Activated naive CD8-positive, alpha-beta T cell treated with anti-CD3 and anti-CD28 coated beads for 36 hours (primary cell): ENCODE measurements at regions not wholly inside any gene's neighbourhood (a gene's known extent, or its start where the extent isn't known, plus 50 kb on each side); places are given as distances from the start of the nearest gene placed in this dataset.

Experiments used
- DNase-seq: peaks from one replicate; pipeline ENCODE4 v3.0.0; 2021
- H3K27ac Mint-ChIP-seq: one replicate; pipeline ENCODE4 v1.8.0; 2022; ENCODE audit warnings: mild to moderate bottlenecking, moderate library complexity, mixed read lengths
- H3K27me3 Mint-ChIP-seq: one replicate; pipeline ENCODE4 v1.8.0; 2022; ENCODE audit warnings: mild to moderate bottlenecking, mixed read lengths
- H3K36me3 Mint-ChIP-seq: one replicate; pipeline ENCODE4 v1.8.0; 2021; ENCODE audit warnings: mild to moderate bottlenecking, mixed read lengths
- H3K4me1 Mint-ChIP-seq: one replicate; pipeline ENCODE4 v1.8.0; 2021; ENCODE audit warnings: mixed read lengths
- H3K4me3 Mint-ChIP-seq: one replicate; pipeline ENCODE4 v1.8.0; 2022; ENCODE audit warnings: mild to moderate bottlenecking, moderate library complexity, mixed read lengths
- H3K9me3 Mint-ChIP-seq: one replicate; pipeline ENCODE4 v1.8.0; 2022; ENCODE audit warnings: mixed read lengths

DNA sequence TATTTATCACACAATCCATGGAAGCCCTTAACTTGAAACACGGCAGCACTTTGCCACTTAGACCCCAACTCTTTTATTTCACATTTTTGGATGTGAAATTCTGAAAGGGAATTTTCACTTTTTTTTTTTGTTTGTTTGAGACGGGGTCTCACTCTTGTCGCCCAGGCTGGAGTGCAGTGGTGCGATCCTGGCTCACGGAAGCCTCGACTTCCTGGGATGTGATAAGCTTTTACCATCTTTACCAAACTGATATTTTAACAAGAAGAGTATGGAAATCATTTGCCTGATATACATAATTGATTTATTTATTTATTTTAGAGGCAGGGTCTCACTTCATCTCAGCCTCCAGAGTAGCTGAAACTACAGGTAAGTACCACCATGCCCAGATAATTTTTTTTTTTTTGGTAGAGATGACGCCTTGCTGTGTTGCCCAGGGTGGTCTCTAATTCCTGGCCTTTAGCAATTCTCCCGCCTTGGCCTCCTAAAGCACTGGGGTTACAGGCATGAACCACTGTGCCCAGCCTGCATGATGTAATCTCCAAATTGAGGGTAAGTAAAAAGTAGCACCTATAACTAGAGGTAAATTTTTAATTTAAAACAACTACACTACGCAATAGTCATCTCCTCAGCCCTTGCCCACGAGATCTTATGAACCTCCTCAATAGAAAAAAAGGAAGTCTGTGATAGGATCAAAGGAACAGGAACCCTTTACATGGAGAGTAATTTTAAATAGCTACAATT is 180.7 kb upstream of the KLF14 start:
- Mint-ChIP-seq H3K27me3 (peaks cover 4% of the 10 kb centered on the region), H3K9me3 (no peaks in the 10 kb centered on the region)

DNA sequence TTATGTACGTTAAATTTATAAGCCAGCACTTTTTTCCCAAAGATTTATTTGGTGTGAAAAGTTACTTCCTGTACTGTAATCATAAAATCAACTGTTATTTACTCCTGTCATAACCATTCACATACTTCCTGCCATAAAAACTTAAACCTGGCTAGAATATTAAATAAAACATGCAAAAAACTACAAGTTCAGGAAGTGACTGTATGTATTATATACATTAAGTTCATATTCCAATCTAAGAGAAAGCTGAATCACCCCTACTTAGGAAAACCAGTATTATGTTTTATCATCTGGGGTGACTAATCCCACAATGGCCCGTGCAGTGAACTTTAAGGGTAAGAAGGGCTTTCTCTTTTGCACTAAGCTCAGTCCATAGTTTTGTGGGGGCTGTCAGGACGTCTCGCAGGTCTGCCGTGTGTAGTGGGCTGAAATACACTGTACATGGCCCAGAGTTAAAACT is 183.7 kb upstream of the KLF14 start:
- Mint-ChIP-seq H3K4me3 (peak overlapping the region; percentile 6), H3K9me3 (no peaks in the 10 kb centered on the region), H3K4me1 (peaks cover 93% of the 10 kb centered on the region), H3K27me3 (peaks cover 4% of the 10 kb centered on the region), H3K27ac (peak overlapping the region; percentile 72), H3K36me3 (peaks cover 64% of the 10 kb centered on the region)
- DNase-seq, result no peak

More for the DNA sequence above, 180.7 kb upstream of the KLF14 start:
- DNase-seq, result no peak
- peak overlapping the region; percentile 87 for H3K4me3 Mint-ChIP-seq
- peaks cover 95% of the 10 kb centered on the region for H3K4me1 Mint-ChIP-seq
- peak overlapping the region; percentile 94 for H3K27ac Mint-ChIP-seq
- H3K36me3 Mint-ChIP-seq, result peaks cover 80% of the 10 kb centered on the region

DNA sequence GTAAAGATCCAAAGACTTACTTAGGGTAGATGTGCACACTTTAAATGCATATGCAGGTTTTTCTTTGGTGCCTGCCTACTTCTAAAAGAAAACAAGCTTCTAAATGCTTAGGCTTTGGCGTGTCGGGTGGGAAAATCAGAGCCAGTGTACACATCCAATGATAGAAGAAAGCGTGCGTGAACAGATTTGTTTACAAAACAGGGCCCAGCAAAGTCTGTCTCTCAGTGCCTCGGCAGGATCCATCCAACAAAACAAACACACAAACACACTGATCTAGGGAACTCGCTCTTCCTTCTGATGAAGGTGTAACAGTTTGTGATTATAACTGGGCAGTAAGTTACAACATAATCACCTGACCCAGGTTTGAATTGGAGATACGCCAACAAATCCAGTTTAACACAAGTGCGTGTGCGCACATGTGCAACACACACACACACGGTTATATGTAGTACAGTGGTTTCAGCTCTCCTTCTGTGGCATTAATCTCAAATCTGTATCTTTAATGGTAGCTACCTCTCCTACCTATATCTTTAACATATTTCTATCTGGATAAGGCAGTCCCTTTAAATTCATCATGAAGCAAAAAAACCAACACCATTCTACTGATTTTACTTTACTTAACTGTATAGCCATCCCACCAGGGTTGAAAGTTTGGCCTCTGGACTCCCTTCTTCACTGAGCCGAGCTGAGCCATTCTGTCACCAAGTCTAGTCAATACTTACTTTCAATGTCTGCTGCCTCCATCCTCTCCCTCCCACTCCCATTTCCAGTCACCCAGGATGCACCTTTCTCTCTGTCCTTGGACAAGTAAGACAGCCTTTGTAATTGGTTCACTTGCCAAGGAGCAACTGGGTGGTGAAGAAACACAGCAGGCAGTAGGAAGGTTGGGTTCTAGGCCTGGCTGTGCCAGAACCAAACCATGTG is 184.4 kb upstream of the KLF14 start:
- peaks cover 95% of the 10 kb centered on the region for H3K4me1 Mint-ChIP-seq
- peaks cover 66% of the 10 kb centered on the region for H3K36me3 Mint-ChIP-seq
- H3K9me3 Mint-ChIP-seq, result no peaks in the 10 kb centered on the region
- DNase-seq, result no peak
- H3K27ac Mint-ChIP-seq, result peak overlapping the region; percentile 72
- peaks cover under 1% of the 10 kb centered on the region for H3K27me3 Mint-ChIP-seq
- peak overlapping the region; percentile 6 for H3K4me3 Mint-ChIP-seq

DNA sequence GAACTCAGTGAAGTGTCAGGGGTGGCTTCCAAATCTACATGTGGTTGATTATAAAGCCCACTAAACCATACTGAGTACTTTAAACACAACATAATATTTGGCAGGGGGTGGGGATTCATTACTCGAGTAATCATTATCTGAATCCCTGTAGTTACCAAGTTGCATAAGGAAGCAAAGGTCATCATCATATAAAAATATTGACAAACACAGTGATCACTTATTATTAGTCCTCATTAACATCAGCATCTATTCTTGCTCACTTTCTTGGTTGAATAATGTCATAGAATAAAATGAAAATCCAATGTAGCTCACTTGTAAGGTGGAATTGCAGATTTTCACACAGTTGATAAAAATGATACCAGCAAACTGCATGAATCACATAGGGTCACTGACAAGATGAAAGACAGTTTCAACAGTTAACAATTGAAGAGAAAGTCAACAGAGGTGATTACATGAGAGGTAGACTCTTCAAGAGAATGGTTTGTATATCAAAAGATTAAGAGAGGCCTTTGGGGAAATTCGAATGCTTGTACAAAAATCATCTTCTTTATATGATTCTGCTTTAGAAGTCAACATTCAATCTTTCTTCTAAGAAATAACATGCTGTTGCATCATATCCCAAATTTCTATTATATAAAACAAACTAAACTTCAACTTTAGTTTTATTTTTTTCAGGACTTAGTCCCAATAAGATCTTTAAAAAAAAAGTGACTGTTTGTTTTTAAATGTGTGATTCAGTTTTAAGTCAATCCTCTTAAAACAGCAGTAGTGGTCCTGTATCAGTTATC is 185.5 kb upstream of the KLF14 start:
- no peaks in the 10 kb centered on the region for H3K9me3 Mint-ChIP-seq
- H3K27ac Mint-ChIP-seq, result peak overlapping the region; percentile 69
- no peak for DNase-seq
- peaks cover 90% of the 10 kb centered on the region for H3K4me1 Mint-ChIP-seq
- H3K4me3 Mint-ChIP-seq, result no peak overlapping the region
- H3K36me3 Mint-ChIP-seq, result peaks cover 62% of the 10 kb centered on the region
- no peaks in the 10 kb centered on the region for H3K27me3 Mint-ChIP-seq

DNA sequence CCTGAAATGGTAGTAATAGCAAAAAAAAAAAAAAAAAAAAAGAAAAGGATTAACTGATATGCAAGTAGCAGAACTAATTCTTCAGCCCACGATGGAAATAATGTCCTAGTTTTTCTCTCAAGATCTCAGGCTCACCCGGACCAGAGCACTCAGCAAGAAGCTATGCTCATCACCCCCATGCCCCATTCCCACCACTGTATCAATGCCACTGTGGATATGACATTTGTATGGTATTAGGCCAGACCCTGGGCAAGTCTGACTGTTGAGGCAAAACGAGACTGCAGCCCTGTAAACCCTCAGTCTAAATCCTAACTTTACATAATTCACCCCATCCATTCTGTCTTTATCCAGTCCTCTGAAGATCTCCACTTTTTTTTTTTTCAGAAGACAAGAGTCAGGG is 186.1 kb upstream of the KLF14 start:
- Mint-ChIP-seq H3K4me3 (no peak overlapping the region), H3K27me3 (no peaks in the 10 kb centered on the region), H3K27ac (peak overlapping the region; percentile 80), H3K36me3 (peaks cover 66% of the 10 kb centered on the region), H3K4me1 (peaks cover 90% of the 10 kb centered on the region), H3K9me3 (no peaks in the 10 kb centered on the region)
- DNase-seq, result no peak

DNA sequence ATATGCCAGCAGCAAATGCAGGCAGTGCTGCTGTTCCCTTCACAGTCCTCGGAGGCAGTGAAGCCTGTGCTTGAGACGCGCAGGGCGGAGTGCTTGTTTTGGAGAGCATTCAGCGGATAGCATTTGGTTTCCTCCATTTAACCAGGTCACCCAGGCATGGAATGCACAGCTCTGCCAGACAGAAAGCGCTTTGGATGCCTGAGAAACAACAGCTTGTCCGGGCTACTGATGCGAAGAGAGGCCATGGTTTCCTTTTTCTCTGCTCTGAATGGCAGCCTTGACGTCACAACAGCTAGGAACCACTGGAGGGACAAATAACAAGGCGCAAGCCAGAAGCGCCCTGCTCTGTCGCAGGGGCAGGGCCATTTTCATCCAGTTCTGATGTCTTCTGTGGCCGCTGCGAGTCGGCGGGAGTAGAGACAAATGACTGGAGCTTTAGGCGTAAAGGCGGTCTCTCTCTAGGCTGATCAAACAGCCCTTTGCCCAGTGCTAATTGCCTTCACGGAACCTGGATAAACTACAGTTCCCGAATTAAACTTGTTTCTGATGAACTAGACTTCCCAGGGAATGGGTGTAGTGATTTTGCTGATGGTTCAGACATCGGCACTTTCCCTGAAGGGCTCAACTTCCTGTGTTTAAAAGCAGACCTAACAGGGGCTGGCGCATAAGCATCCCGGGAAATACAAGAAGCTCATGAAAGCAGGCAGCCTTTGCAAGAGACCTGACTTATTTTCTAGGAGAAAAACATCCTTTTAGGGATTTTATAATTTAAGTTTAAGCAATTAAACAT is 187.6 kb upstream of the KLF14 start:
- Mint-ChIP-seq H3K36me3 (peaks cover 65% of the 10 kb centered on the region), H3K27me3 (no peaks in the 10 kb centered on the region), H3K4me3 (no peak overlapping the region), H3K9me3 (no peaks in the 10 kb centered on the region), H3K4me1 (peaks cover 88% of the 10 kb centered on the region), H3K27ac (peak overlapping the region; percentile 25)
- DNase-seq, result no peak

DNA sequence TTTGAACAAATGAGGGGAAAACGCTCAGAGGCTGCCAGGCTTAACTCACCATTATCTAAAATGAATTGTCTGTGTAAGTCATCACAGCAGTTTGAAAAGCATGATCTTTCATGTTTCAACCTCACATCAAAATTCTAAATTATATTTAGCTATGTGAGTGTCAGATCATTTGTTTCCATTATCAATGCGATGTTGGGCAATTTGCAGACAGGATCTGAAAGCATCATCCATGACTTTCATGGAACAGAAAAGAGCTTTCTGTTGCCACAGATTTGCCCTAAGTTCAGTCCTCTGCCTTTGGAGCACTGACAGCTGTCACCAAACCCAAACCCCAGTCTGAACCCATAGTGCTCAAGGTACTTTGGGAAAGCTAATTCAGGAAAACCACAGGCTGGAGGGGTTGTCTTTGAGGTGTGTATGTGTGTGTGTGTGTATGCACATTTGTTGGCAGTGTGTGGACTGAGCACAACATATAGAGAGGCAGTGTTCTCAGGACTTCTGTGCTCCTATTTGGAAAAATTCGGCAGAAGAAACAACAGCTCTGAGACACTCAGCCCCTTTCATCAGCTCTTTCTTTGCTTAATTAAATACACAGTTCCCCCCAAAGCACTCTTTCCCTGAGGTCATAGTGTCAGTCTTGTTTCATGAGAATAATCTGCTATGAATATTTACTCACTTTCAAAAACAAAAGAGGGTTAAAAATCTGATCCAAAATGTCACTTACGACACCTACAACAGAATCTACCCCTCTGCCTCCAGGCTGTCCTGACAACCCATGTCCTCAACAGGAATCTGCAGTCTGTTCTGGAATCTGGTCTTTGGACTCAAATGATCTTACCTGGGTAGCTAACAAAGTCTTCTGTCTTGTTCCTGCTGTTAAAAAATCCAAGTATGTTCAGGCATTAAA is 188.5 kb upstream of the KLF14 start:
- H3K4me1 Mint-ChIP-seq, result peaks cover 87% of the 10 kb centered on the region
- H3K36me3 Mint-ChIP-seq, result peaks cover 65% of the 10 kb centered on the region
- H3K27ac Mint-ChIP-seq, result peak overlapping the region; percentile 77
- H3K27me3 Mint-ChIP-seq, result no peaks in the 10 kb centered on the region
- H3K4me3 Mint-ChIP-seq, result no peak overlapping the region
- no peaks in the 10 kb centered on the region for H3K9me3 Mint-ChIP-seq
- DNase-seq, result no peak

DNA sequence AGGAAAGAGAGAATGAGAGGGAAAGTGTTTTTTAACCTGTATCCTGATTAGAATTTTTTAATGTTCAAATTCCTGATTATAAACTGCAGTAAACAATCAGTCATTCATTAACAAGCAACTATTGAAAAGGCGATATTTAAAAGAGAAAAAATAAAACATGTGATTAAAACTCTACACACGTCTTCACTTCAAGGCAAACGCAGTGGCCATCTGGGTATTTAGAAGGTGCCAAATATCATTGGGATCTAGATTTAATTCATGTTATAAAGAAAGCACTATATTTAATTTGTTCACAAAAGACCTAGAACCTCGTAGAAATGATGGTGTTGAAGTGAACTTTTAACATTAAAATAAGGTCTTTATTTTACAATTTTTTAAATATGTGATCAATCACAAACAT is 189.4 kb upstream of the KLF14 start:
- H3K9me3 Mint-ChIP-seq, result no peaks in the 10 kb centered on the region
- peaks cover 66% of the 10 kb centered on the region for H3K36me3 Mint-ChIP-seq
- DNase-seq, result no peak
- peaks cover 87% of the 10 kb centered on the region for H3K4me1 Mint-ChIP-seq
- peak overlapping the region; percentile 77 for H3K27ac Mint-ChIP-seq
- no peaks in the 10 kb centered on the region for H3K27me3 Mint-ChIP-seq
- H3K4me3 Mint-ChIP-seq, result no peak overlapping the region

DNA sequence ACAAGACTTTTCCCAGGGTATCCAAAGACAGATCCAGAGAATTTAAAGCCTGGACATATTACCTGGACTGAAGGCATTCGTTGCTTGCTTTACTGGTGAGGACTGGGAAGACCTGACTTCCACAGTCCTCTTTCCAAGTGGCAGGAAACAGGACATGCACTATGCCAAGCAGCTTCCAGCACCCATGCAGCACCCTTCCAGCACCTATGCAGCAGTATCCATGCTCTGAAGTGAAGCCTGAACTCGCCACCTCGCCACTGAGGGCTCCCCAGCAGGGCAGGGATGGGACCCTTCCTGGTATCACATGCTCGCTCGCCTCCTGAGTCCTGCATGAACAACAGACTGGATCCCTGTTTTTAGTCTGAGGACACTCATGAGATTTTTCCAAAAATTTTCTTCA is 189.9 kb upstream of the KLF14 start:
- Mint-ChIP-seq H3K36me3 (peaks cover 61% of the 10 kb centered on the region), H3K27ac (peak overlapping the region; percentile 3), H3K9me3 (no peaks in the 10 kb centered on the region), H3K4me3 (no peak overlapping the region), H3K27me3 (no peaks in the 10 kb centered on the region), H3K4me1 (peaks cover 86% of the 10 kb centered on the region)
- no peak for DNase-seq

DNA sequence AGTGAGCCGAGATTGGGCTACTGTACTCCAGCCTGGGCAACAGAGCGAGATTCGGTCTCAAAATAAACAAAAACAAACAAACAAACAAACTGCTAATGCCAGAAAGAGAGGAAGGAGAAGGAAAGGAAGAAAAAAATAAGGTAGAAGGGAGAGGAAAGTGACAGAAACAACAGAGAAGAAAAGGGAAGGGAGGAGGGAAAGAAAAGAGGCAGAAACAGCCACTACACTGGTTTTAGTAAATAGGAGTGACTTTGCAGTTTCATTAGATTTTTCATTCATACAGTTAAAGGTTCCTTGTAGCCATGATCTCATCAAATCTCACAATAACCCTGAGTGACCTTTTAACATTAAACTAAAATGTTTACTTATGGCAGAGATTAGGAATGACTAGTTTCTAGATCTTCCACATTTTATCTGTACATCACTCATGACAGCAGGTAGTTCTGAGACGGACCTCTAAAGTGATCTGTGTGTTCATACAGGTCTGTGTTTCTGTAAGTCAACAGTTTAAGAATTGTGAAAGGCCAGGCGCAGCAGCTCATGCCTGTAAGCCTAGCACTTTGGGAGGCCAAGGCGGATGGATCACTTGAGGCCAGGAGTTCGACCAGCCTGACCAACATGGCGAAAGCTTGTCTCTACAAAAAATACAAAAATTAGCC is 191.3 kb upstream of the KLF14 start:
- Mint-ChIP-seq H3K4me1 (peaks cover 83% of the 10 kb centered on the region), H3K9me3 (no peaks in the 10 kb centered on the region), H3K27ac (peak overlapping the region; percentile 86), H3K27me3 (no peaks in the 10 kb centered on the region), H3K4me3 (no peak overlapping the region), H3K36me3 (peaks cover 58% of the 10 kb centered on the region)
- no peak for DNase-seq

DNA sequence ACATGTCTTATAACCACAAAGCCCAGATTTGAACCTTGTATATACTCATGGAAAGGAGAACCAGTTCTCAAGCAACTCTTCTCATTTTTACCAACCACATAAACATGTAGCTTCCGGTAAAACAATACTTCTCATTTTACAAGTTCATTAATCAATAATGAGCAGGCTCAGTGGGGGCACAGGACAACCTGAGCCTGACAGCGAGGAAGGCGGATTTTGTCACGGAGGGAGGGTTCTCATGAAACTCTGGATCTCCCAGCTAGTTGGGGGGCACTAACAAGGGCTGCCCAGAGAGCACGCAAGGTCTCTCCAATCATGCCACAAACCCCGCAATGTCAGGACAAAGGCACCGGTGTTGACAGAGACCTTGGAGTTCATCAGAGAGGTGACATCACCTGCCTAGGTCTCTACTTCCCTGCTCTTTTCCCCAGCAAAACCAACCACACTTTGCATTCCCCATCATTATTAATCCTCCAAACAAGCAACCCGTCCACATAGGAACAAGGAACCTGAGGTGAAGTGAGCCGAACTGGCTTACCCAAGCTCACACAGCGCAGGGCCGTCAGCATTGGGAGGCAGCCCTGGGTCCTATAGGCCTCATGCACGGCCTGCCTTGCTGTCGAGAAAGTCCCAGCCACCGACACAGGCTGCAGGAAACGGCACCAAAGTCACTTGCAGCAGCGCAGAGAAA is 192.1 kb upstream of the KLF14 start:
- Mint-ChIP-seq H3K27ac (peak overlapping the region; percentile 86), H3K9me3 (no peaks in the 10 kb centered on the region), H3K27me3 (no peaks in the 10 kb centered on the region), H3K36me3 (peaks cover 57% of the 10 kb centered on the region), H3K4me1 (peaks cover 83% of the 10 kb centered on the region), H3K4me3 (peak overlapping the region; percentile 40)
- no peak for DNase-seq

DNA sequence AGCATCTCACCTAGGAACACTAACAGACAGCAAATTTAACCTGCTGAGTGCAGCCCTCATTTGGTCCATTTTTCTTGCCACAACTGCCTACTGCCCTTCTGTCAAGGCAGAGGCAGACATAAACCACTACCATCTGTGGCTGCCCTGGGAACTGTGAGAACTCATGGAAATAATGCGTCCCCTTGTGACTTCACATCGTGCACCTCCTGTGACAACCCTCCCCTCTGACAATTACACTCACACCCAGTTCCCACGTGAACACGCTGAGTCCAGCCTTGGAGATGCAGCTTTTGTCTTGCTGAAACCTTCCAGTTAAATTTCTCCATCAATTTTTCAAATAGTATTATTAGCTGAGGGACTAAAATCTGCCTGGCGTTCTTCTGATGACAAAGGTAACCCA is 193.1 kb upstream of the KLF14 start:
- peak overlapping the region; percentile 86 for H3K27ac Mint-ChIP-seq
- peaks cover 82% of the 10 kb centered on the region for H3K4me1 Mint-ChIP-seq
- no peaks in the 10 kb centered on the region for H3K27me3 Mint-ChIP-seq
- no peak for DNase-seq
- peaks cover 62% of the 10 kb centered on the region for H3K36me3 Mint-ChIP-seq
- peak overlapping the region; percentile 4 for H3K4me3 Mint-ChIP-seq
- H3K9me3 Mint-ChIP-seq, result no peaks in the 10 kb centered on the region

DNA sequence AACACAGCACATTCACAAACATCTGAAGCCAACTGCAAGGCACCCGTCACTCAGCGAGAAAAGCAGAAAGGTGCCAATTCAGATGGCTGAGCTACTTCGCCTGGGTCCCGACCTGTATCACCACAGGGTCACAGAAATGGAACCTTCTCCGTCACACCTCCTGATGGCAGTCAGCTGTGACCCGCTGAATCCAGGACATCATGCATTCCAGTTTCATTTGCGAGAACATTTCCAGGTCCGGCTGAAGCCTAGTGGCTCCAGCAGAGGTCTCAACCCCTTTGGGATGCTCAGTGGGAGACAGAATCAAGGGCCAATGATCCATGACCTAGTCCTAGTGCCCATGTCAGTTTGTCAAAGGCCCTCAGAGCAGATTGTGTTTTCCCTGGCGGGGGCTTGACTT is 193.6 kb upstream of the KLF14 start:
- peaks cover 81% of the 10 kb centered on the region for H3K4me1 Mint-ChIP-seq
- H3K36me3 Mint-ChIP-seq, result peaks cover 65% of the 10 kb centered on the region
- no peaks in the 10 kb centered on the region for H3K9me3 Mint-ChIP-seq
- H3K4me3 Mint-ChIP-seq, result no peak overlapping the region
- no peaks in the 10 kb centered on the region for H3K27me3 Mint-ChIP-seq
- no peak for DNase-seq
- peak overlapping the region; percentile 86 for H3K27ac Mint-ChIP-seq
